ENCODE measurements at regions not wholly inside any gene's neighbourhood (a gene's known extent, or its start where the extent isn't known, plus 50 kb on each side); places are given as distances from the start of the nearest gene placed in this dataset.

DNA sequence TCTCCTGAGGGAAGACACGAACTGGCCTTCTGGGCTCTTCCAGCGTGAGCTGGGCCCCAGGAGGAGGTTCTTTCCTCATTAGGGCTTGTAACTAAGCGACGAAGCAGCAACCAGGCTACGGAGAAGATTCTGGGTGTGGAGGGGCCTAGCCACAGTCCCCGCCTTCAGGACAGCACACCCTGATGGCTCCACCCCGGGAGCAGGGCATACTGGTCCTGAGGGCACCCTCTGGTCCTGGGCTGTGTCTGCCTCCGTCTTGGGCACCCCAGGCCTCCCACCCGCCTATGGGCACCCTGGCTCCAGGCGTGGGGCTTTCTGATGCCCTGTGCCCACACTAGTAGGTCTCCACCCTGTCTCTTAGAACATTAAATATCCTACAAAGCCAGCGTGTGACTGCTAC is 136.4 kb downstream of the OLFM1 start:
- TF ChIP-seq, protein P1, sequence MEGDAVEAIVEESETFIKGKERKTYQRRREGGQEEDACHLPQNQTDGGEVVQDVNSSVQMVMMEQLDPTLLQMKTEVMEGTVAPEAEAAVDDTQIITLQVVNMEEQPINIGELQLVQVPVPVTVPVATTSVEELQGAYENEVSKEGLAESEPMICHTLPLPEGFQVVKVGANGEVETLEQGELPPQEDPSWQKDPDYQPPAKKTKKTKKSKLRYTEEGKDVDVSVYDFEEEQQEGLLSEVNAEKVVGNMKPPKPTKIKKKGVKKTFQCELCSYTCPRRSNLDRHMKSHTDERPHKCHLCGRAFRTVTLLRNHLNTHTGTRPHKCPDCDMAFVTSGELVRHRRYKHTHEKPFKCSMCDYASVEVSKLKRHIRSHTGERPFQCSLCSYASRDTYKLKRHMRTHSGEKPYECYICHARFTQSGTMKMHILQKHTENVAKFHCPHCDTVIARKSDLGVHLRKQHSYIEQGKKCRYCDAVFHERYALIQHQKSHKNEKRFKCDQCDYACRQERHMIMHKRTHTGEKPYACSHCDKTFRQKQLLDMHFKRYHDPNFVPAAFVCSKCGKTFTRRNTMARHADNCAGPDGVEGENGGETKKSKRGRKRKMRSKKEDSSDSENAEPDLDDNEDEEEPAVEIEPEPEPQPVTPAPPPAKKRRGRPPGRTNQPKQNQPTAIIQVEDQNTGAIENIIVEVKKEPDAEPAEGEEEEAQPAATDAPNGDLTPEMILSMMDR (IDR thresholded peaks at IDR 0.05), result no peak
- TF ChIP-seq EZH2 (IDR thresholded peaks at IDR 0.05), result no peak
- no peak for TF ChIP-seq EZH2phosphoT487 (IDR thresholded peaks at IDR 0.05)
